HEK293 (cell line): ENCODE measurements at regions not wholly inside any gene's neighbourhood (a gene's known extent, or its start where the extent isn't known, plus 50 kb on each side); places are given as distances from the start of the nearest gene placed in this dataset.

ENCODE experiments used
- CTCF ChIA-PET: fragments of 350-600 bp; formaldehyde crosslinking; extraction: SDS; loops from one replicate; lab custom pipeline; 2021; ENCODE audit warnings: antibody characterized with exemption; lab: Yijun Ruan, JAX
- POLR2A ChIA-PET: fragments of 300-600 bp; formaldehyde crosslinking; extraction: SDS; loops from one replicate; lab custom pipeline; 2020; ENCODE audit warnings: antibody characterized with exemption, inconsistent platforms; lab: Yijun Ruan, JAX
- H3K27ac ChIP-seq: fragments of 200-500 bp; sonication (Bioruptor generic); 2 replicates; pipeline ENCODE4 v1.5.1; 2014; ENCODE audit warnings: low read depth, low read length, control low read depth, inconsistent platforms; ENCODE audit errors: extremely low read depth
- H3K36me3 ChIP-seq, 2 experiments: fragments of 200-500 bp in 1 of 2; sonication (Bioruptor generic) in 1 of 2; 1 replicate in 1 of 2; 2 replicates in 1 of 2; pipeline ENCODE4 v1.5.1; 2014 to 2017; ENCODE audit warnings: inconsistent platforms in 2 of 2, low read length in 2 of 2; ENCODE audit not compliant: control insufficient read depth in 2 of 2, insufficient read depth in 1 of 2
- H3K4me1 ChIP-seq: fragments of 200-500 bp; sonication (Bioruptor generic); 2 replicates; pipeline ENCODE4 v1.5.1; 2014; ENCODE audit warnings: mild to moderate bottlenecking, low read length, inconsistent platforms; ENCODE audit not compliant: control insufficient read depth, insufficient read depth
- H3K4me3 ChIP-seq: 2 replicates; pipeline ENCODE4 v1.5.1; 2011; ENCODE audit warnings: low read depth, mild to moderate bottlenecking, control low read depth, low read length, moderate library complexity
- H3K9me3 ChIP-seq: fragments of 200-500 bp; sonication (Bioruptor generic); 2 replicates; pipeline ENCODE4 v1.5.1; 2014; ENCODE audit warnings: low read depth, low read length, inconsistent platforms; ENCODE audit not compliant: control insufficient read depth, insufficient read depth
- CTCF ChIP-seq: fragments of 450-650 bp; formaldehyde crosslinking; IDR thresholded peaks from 2 replicates; pipeline ENCODE4 v1.5.1; 2016; ENCODE audit warnings: missing biosample characterization, missing genetic modification characterization
- GLI4 ChIP-seq: fragments of 450-650 bp; formaldehyde crosslinking; IDR thresholded peaks from 2 replicates; pipeline ENCODE4 v1.5.1; 2016; ENCODE audit warnings: missing biosample characterization, missing genetic modification characterization
- ZBTB11 ChIP-seq: fragments of 450-650 bp; formaldehyde crosslinking; conservative IDR thresholded peaks from 2 replicates; pipeline ENCODE4 v1.5.1; 2016; ENCODE audit warnings: low read depth, missing biosample characterization, missing genetic modification characterization
- ZBTB20 ChIP-seq: fragments of 450-650 bp; formaldehyde crosslinking; IDR thresholded peaks from 2 replicates; pipeline ENCODE4 v1.5.1; 2016; ENCODE audit warnings: missing biosample characterization, missing genetic modification characterization
- ZNF155 ChIP-seq: fragments of 450-650 bp; formaldehyde crosslinking; IDR thresholded peaks from 2 replicates; pipeline ENCODE4 v1.5.1; 2016; ENCODE audit warnings: missing biosample characterization, missing genetic modification characterization
- ZNF184 ChIP-seq: fragments of 450-650 bp; IDR thresholded peaks from 2 replicates; pipeline ENCODE4 v1.5.1; 2018; ENCODE audit warnings: missing biosample characterization, mild to moderate bottlenecking, missing genetic modification characterization
- ZNF335 ChIP-seq: fragments of 450-650 bp; formaldehyde crosslinking; conservative IDR thresholded peaks from 2 replicates; pipeline ENCODE4 v1.5.1; 2016; ENCODE audit warnings: missing biosample characterization, missing genetic modification characterization
- ZNF639 ChIP-seq: fragments of 450-650 bp; formaldehyde crosslinking; IDR thresholded peaks from 2 replicates; pipeline ENCODE4 v1.5.1; 2016; ENCODE audit warnings: missing biosample characterization, missing genetic modification characterization
- TF ChIP-seq, protein P1 (sequence below): fragments of 450-650 bp; formaldehyde crosslinking; IDR thresholded peaks from 2 replicates; pipeline ENCODE4; 2016; ENCODE audit warnings: missing biosample characterization, missing genetic modification characterization
- TF ChIP-seq, protein P2 (sequence below): fragments of 450-650 bp; formaldehyde crosslinking; IDR thresholded peaks from 2 replicates; pipeline ENCODE4 v1.5.1; 2016; ENCODE audit warnings: missing biosample characterization, missing genetic modification characterization

DNA sequence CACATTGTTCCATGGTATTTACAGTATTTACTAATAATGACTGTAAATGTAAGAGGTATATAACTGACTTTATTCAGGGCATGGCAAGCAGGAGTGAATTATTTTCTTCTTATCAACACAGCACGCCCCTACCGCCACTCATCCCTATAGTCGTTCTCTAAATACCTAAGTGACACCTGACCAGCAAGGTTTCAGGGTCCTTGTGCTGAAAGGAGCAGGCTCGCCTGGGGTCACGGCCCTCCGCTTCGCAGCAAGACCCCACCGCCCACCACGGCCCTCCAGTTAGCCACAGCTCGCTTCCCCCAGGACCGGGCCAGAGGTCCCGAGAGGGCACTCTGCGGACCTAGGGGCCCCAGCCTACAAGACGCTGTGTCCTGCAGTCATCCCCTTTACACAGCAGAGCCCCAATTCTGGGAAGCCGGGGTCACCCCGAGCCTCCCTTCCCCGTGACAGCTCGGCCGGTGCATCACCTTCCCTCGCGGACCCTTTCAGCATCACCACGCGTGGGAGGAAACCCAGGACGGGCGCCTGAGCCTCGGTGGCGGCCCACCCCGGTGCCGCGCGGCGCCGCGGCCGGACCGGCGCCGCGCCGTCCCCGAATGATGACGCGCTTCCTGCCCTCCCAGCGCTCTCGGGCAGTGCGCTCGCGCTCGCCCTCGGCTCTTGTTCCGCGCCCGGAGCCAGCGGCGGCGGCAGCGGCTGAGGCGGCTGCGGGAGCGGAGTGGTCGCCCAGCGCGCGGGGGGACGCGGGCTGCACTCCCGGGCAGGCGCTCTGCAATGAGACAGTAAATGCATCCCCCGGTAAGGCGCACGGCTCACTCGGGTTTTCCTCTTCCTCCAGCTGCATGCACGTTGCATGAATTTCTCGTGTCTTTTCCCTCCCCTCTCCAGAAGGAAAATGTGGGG is 225.1 kb upstream of the C2CD4B start, which contains the start of gene TLN2 (continued):
- 0 out of 2 replicates have a peak, but pooled peaks have one; percentile 38 for TF ChIP-seq ZBTB11 (tag by site-specific recombination)
- TF ChIP-seq, protein P1, sequence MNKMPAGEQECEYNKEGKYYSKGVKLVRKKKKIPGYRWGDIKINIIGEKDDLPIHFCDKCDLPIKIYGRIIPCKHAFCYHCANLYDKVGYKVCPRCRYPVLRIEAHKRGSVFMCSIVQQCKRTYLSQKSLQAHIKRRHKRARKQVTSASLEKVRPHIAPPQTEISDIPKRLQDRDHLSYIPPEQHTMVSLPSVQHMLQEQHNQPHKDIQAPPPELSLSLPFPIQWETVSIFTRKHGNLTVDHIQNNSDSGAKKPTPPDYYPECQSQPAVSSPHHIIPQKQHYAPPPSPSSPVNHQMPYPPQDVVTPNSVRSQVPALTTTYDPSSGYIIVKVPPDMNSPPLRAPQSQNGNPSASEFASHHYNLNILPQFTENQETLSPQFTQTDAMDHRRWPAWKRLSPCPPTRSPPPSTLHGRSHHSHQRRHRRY: no peak
- TF ChIP-seq CTCF (tag by site-specific recombination): no peak
- TF ChIP-seq ZNF155 (tag by site-specific recombination): no peak
- no peak for TF ChIP-seq ZNF184 (tag by site-specific recombination)
- no peak for TF ChIP-seq ZNF639 (tag by site-specific recombination)

- TF ChIP-seq GLI4 (tag by site-specific recombination) (no peak), ZBTB20 (tag by site-specific recombination) (peak; percentile 13; the same call in 1 of the 2 replicates), ZNF335 (tag by site-specific recombination) (peak; percentile 84)
- TF ChIP-seq, protein P2, sequence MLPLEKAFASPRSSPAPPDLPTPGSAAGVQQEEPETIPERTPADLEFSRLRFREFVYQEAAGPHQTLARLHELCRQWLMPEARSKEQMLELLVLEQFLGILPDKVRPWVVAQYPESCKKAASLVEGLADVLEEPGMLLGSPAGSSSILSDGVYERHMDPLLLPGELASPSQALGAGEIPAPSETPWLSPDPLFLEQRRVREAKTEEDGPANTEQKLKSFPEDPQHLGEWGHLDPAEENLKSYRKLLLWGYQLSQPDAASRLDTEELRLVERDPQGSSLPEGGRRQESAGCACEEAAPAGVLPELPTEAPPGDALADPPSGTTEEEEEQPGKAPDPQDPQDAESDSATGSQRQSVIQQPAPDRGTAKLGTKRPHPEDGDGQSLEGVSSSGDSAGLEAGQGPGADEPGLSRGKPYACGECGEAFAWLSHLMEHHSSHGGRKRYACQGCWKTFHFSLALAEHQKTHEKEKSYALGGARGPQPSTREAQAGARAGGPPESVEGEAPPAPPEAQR (tag by site-specific recombination): no peak
- Histone ChIP-seq H3K36me3 (no peaks in the 10 kb centered on the region), H3K4me3 (peak overlapping the region; percentile 95), H3K9me3 (no peaks in the 10 kb centered on the region), H3K27ac (peak overlapping the region; percentile 31; the same call in 1 of the 2 replicates), H3K4me1 (no peaks in the 10 kb centered on the region)
- POLR2A ChIA-PET: interaction anchor here (0.7 to 1.8 kb wide), 2 partner anchors 16 to 24 kb away, joined by 3 to 4 read pairs; no protein-coding TSS in a partner anchor
- CTCF ChIA-PET: interaction anchor here (0.6 kb wide), 1 partner anchor 159 kb away, joined by 5 read pairs; no protein-coding TSS in a partner anchor
Measured at GRCh38 chr15:62390791-62391640, 225.9 kb upstream of the C2CD4B start.
